ENCODE measurements at regions not wholly inside any gene's neighbourhood (a gene's known extent, or its start where the extent isn't known, plus 50 kb on each side); places are given as distances from the start of the nearest gene placed in this dataset.
A peak's percentile ranks its signal among the peaks of the same experiment; 100 is the strongest.
"Not testable (repeated sequence)": the region's sequence is repeated elsewhere in the genome, so short reads cannot be mapped to it uniquely, and the experiment has no call there.

GRCh38 chr12:75941661-75942060 is 89.9 kb downstream of the PHLDA1 start:
- DNase-seq = not testable (repeated sequence)

GRCh38 chr12:75939016-75939642 is 92.4 kb downstream of the PHLDA1 start:
- DNase-seq = no peak

GRCh38 chr12:75938189-75938588 is 93.4 kb downstream of the PHLDA1 start:
- no peak for DNase-seq

- DNase-seq = no peak
Measured at GRCh38 chr12:75937486-75937885, 94.1 kb downstream of the PHLDA1 start.

GRCh38 chr12:75936515-75937440 is 94.8 kb downstream of the PHLDA1 start:
- DNase-seq = no peak

GRCh38 chr12:75935539-75936242 is 95.9 kb downstream of the PHLDA1 start:
- DNase-seq = no peak

- DNase-seq = no peak
Measured at GRCh38 chr12:75933101-75933500, 98.5 kb downstream of the PHLDA1 start.

- DNase-seq = no peak
Measured at GRCh38 chr12:75932241-75932640, 99.3 kb downstream of the PHLDA1 start.

- DNase-seq = no peak
Measured at GRCh38 chr12:75923964-75924666, 107.5 kb downstream of the PHLDA1 start.

GRCh38 chr12:75922944-75923642 is 108.5 kb downstream of the PHLDA1 start:
- DNase-seq = no peak

- no peak for DNase-seq
Measured at GRCh38 chr12:75921622-75922289, 109.8 kb downstream of the PHLDA1 start.

GRCh38 chr12:75917715-75918114 is 113.9 kb downstream of the PHLDA1 start:
- DNase-seq = no peak

- no peak for DNase-seq
Measured at GRCh38 chr12:75917083-75917482, 114.5 kb downstream of the PHLDA1 start.

GRCh38 chr12:75913502-75914351 is 117.8 kb downstream of the PHLDA1 start:
- DNase-seq = peak; percentile 37

GRCh38 chr12:75909714-75910656 is 121.6 kb downstream of the PHLDA1 start:
- no peak for DNase-seq

GRCh38 chr12:75908961-75909605 is 122.5 kb downstream of the PHLDA1 start:
- DNase-seq = no peak

GRCh38 chr12:75905922-75906321 is 125.7 kb downstream of the PHLDA1 start:
- no peak for DNase-seq

GRCh38 chr12:75900781-75901254 is 130.8 kb downstream of the PHLDA1 start:
- DNase-seq = no peak

GRCh38 chr12:75900226-75900625 is 131.3 kb downstream of the PHLDA1 start:
- DNase-seq = no peak
